ENCODE measurements at regions not wholly inside any gene's neighbourhood (a gene's known extent, or its start where the extent isn't known, plus 50 kb on each side); places are given as distances from the start of the nearest gene placed in this dataset.

DNA sequence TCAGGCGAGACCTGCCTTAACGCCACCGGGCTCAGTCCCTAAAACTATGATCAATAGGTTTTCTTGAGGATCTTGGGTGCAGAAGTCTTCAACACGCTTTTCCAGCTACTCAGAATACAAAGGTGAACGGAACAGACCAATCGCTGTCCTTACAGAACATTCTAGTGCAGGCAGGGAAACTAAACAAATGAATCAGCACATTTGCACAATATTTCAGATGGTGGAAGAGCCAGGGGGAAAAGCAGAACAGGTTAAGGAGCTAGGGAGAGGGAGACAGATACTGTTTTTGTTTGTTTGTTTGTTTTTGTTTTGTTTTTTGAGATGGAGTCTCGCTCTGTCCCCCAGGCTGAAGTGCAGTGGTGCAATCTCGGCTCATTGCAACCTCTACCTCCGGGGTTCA lies 271.1 kb downstream of the TFAP2C start:
- TF ChIP-seq, protein P1, sequence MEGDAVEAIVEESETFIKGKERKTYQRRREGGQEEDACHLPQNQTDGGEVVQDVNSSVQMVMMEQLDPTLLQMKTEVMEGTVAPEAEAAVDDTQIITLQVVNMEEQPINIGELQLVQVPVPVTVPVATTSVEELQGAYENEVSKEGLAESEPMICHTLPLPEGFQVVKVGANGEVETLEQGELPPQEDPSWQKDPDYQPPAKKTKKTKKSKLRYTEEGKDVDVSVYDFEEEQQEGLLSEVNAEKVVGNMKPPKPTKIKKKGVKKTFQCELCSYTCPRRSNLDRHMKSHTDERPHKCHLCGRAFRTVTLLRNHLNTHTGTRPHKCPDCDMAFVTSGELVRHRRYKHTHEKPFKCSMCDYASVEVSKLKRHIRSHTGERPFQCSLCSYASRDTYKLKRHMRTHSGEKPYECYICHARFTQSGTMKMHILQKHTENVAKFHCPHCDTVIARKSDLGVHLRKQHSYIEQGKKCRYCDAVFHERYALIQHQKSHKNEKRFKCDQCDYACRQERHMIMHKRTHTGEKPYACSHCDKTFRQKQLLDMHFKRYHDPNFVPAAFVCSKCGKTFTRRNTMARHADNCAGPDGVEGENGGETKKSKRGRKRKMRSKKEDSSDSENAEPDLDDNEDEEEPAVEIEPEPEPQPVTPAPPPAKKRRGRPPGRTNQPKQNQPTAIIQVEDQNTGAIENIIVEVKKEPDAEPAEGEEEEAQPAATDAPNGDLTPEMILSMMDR (IDR thresholded peaks at IDR 0.05; ENCODE audit: poor library complexity, severe bottlenecking) = no peak
- TF ChIP-seq POLR2AphosphoS5 (IDR thresholded peaks at IDR 0.05) (no peak), TAF1 (IDR thresholded peaks at IDR 0.05; ENCODE audit: low read depth) (no peak), EZH2 (IDR thresholded peaks at IDR 0.05; ENCODE audit: borderline replicate concordance, insufficient read depth, low read length, poor library complexity, severe bottlenecking) (no peak), MXI1 (conservative IDR thresholded peaks at IDR 0.05; ENCODE audit: poor library complexity, severe bottlenecking) (no peak), EP300 (conservative IDR thresholded peaks at IDR 0.05; ENCODE audit: poor library complexity, severe bottlenecking) (no peak)
